ENCODE measurements at regions not wholly inside any gene's neighbourhood (a gene's known extent, or its start where the extent isn't known, plus 50 kb on each side); places are given as distances from the start of the nearest gene placed in this dataset.

DNA sequence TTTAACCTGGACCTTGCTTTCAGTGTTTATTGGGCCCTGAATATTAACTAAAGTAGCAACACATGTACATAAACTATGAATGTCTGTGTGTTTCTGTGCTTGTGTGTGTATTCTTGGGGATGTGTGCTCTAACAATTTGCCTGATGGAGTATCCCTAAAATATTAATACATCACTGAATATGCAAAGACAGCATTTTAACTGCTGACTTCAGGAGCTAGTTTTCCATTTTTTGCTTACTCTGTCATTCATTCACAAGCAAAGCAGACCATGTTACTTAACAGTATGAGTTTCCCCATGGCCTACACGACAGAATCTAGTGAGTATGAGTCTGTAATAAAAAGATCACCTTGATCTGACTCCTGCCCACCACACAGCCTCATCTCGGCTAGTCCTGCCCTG, 402.8 kb downstream of the BCAT1 start:
- no peak for DNase-seq (ENCODE audit: low read depth)
- TF ChIP-seq, protein P1, sequence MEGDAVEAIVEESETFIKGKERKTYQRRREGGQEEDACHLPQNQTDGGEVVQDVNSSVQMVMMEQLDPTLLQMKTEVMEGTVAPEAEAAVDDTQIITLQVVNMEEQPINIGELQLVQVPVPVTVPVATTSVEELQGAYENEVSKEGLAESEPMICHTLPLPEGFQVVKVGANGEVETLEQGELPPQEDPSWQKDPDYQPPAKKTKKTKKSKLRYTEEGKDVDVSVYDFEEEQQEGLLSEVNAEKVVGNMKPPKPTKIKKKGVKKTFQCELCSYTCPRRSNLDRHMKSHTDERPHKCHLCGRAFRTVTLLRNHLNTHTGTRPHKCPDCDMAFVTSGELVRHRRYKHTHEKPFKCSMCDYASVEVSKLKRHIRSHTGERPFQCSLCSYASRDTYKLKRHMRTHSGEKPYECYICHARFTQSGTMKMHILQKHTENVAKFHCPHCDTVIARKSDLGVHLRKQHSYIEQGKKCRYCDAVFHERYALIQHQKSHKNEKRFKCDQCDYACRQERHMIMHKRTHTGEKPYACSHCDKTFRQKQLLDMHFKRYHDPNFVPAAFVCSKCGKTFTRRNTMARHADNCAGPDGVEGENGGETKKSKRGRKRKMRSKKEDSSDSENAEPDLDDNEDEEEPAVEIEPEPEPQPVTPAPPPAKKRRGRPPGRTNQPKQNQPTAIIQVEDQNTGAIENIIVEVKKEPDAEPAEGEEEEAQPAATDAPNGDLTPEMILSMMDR (IDR thresholded peaks at IDR 0.05; ENCODE audit: insufficient read depth, low read length, poor library complexity, severe bottlenecking): no peak
- Histone ChIP-seq H3K27me3 (ENCODE audit: control insufficient read depth, insufficient read depth, low read length) (no peaks in the 10 kb centered on the region), H3K36me3 (ENCODE audit: control insufficient read depth, insufficient read depth, low read length) (no peaks in the 10 kb centered on the region), H3K4me3 (ENCODE audit: low read depth, low read length) (no peak overlapping the region)

DNA sequence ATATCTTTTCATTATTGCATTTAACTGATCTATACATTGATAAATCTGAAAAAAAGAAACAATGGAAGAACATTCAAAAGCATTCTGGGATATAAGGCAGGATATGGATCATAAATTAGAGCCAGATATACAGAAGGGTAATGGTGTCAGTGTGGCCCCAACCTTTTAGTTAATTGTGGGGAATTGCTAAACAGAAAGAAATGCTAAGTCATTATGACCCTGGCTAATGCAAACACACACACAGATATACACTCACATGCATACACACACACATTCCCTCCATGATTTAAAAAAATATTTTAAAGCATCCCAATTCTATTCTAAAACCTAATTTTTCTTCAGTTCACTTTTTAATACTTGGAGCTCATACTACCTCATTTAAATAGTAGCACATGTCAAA, 404.5 kb downstream of the BCAT1 start:
- Histone ChIP-seq H3K27me3 (ENCODE audit: control insufficient read depth, insufficient read depth, low read length) (no peaks in the 10 kb centered on the region), H3K4me3 (ENCODE audit: low read depth, low read length) (no peak overlapping the region), H3K36me3 (ENCODE audit: control insufficient read depth, insufficient read depth, low read length) (no peaks in the 10 kb centered on the region)
- no peak for DNase-seq (ENCODE audit: low read depth)
- TF ChIP-seq, protein P1 (IDR thresholded peaks at IDR 0.05; ENCODE audit: insufficient read depth, low read length, poor library complexity, severe bottlenecking): no peak

DNA sequence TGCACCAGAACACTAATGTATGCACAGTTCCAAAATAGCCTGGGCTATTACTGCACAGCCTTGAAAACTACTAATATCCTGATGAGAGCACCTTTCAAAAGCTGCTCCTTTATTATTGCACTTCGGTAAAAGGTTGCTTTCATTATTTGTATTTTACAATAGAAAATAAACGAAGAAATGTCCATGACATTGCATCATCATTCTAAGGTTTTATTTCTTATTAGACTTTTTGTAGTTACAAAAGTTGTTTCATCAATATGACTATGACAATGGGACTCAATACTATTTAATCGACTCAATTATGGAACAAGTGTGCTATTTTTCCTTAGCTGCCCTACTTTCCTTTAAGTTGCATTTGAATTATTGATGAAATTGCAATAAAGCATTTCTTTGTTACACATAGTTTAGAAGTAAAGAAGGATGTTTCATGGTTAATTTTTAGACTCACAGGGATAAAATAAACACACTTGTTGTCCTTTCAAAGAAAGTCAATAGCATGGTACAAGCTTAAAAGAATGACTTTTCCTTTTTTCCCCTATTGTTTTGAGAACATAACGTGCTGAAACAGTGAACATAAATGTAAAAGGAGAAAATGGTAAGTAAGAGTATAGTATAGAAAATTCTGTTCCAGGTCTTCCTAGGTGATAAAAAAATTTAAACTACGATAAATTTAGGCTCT, 407.6 kb downstream of the BCAT1 start:
- no peaks in the 10 kb centered on the region for H3K27me3 ChIP-seq (ENCODE audit: control insufficient read depth, insufficient read depth, low read length)
- TF ChIP-seq, protein P1 (IDR thresholded peaks at IDR 0.05; ENCODE audit: insufficient read depth, low read length, poor library complexity, severe bottlenecking): no peak
- no peak for DNase-seq (ENCODE audit: low read depth)
- H3K36me3 ChIP-seq (ENCODE audit: control insufficient read depth, insufficient read depth, low read length): no peaks in the 10 kb centered on the region
- H3K4me3 ChIP-seq (ENCODE audit: low read depth, low read length): no peak overlapping the region

DNA sequence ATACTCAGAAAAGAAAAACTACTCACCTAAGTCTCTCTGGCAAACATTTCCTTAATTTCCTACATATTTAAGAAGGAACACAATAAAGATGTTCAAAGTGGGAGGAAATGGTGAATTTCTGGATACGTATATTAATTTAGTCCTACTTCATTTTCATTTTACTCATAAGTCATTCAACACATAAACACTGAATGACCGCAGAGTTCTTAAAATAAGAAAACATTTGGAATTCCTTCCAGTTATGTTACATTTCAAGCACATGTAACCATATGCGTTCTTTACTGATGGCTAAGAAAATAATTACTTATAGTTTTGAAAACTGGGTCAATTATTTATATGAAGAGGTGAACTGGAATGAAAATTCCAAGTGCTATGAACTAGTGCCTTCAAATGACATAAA, 409.3 kb downstream of the BCAT1 start:
- Histone ChIP-seq H3K27me3 (ENCODE audit: control insufficient read depth, insufficient read depth, low read length) (no peaks in the 10 kb centered on the region), H3K4me3 (ENCODE audit: low read depth, low read length) (no peak overlapping the region), H3K36me3 (ENCODE audit: control insufficient read depth, insufficient read depth, low read length) (no peaks in the 10 kb centered on the region)
- DNase-seq (ENCODE audit: low read depth): no peak
- TF ChIP-seq, protein P1 (IDR thresholded peaks at IDR 0.05; ENCODE audit: insufficient read depth, low read length, poor library complexity, severe bottlenecking): no peak

DNA sequence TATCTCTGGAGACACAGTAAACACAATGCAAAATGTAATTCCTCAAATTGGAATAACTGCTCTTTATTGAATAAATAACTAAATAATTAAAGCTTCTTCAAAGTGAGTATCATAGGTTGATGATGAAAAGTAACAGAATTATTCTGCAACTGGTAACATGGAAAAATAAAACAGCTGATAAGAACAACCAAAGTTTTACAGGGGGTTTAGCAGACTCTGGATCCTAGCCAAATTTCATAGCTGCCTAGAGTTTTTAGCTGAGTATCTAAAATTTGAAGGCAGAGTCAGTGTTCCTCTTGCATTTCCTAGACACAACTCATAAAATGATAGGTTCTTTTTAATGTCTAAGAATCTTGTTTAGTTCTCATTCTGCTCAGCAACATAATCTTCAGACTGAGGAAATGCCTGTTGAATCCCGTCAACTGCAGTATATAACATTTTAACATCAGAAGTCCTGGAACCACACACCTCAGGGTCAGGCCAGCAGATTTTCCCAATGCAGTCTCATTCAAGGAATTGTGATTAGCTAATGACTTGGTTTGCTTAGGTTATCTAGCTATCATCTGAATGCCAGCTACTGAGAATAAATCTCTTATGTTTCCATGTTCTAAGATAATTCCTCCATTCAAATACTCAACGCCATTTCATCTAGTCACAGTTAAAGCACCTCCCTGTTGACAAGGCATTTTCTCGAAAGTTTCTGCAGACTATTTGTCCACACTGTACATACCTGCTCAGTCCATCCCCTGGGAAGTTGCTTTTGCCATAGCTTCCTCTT, 411.6 kb downstream of the BCAT1 start:
- DNase-seq (ENCODE audit: low read depth): no peak
- no peaks in the 10 kb centered on the region for H3K36me3 ChIP-seq (ENCODE audit: control insufficient read depth, insufficient read depth, low read length)
- no peaks in the 10 kb centered on the region for H3K27me3 ChIP-seq (ENCODE audit: control insufficient read depth, insufficient read depth, low read length)
- TF ChIP-seq, protein P1 (IDR thresholded peaks at IDR 0.05; ENCODE audit: insufficient read depth, low read length, poor library complexity, severe bottlenecking): no peak
- H3K4me3 ChIP-seq (ENCODE audit: low read depth, low read length): no peak overlapping the region

All from kidney epithelial cell (primary cell).